Activated T-helper 1 cell treated with anti-CD3 and anti-CD28 coated beads, Interleukin-12 subunit alpha, Interleukin-12 subunit beta, Interleukin-2, Interleukin-4 antibody, amounts not matched to agents 30 ng/mL and 10 ng/mL and 1 ng/mL, durations not matched to agents 14 hours and 24 hours and 36 hours (primary cell): ENCODE measurements at regions not wholly inside any gene's neighbourhood (a gene's known extent, or its start where the extent isn't known, plus 50 kb on each side); places are given as distances from the start of the nearest gene placed in this dataset.

Experiments used
- DNase-seq: peaks from one replicate; pipeline ENCODE4 v3.0.0; 2021; ENCODE audit warnings: low spot score
- H3K27ac Mint-ChIP-seq: one replicate; pipeline ENCODE4 v1.8.0; 2021; ENCODE audit warnings: mild to moderate bottlenecking, mixed read lengths
- H3K27me3 Mint-ChIP-seq: one replicate; pipeline ENCODE4 v1.8.0; 2022; ENCODE audit warnings: mild to moderate bottlenecking, moderate library complexity, mixed read lengths; ENCODE audit not compliant: insufficient read depth
- H3K36me3 Mint-ChIP-seq: one replicate; pipeline ENCODE4 v1.8.0; 2021; ENCODE audit warnings: low read depth, mixed read lengths
- H3K4me1 Mint-ChIP-seq: one replicate; pipeline ENCODE4 v1.8.0; 2021; ENCODE audit warnings: low read depth, mixed read lengths
- H3K4me3 Mint-ChIP-seq: one replicate; pipeline ENCODE4 v1.8.0; 2021; ENCODE audit warnings: mild to moderate bottlenecking, moderate library complexity, mixed read lengths
- H3K9me3 Mint-ChIP-seq: one replicate; pipeline ENCODE4 v1.8.0; 2021; ENCODE audit warnings: mixed read lengths
- intact Hi-C: fragments of 100-400 bp; cut with micrococcal nuclease; formaldehyde crosslinking; loops from one replicate; pipeline ENCODE4 v1.15.1; 2024

- intact Hi-C loops: no loop called here
- peaks cover 24% of the 10 kb centered on the region for H3K4me1 Mint-ChIP-seq
- H3K4me3 Mint-ChIP-seq: no peak overlapping the region
- no peak for DNase-seq
- H3K9me3 Mint-ChIP-seq: peaks cover 12% of the 10 kb centered on the region
- H3K27ac Mint-ChIP-seq: no peak overlapping the region
- no peaks in the 10 kb centered on the region for H3K36me3 Mint-ChIP-seq
- peaks cover 3% of the 10 kb centered on the region for H3K27me3 Mint-ChIP-seq
Measured at GRCh38 chr10:31586723-31587638, 268.0 kb downstream of the ZEB1 start.

GRCh38 chr10:31584876-31585275 is 265.9 kb downstream of the ZEB1 start:
- Mint-ChIP-seq H3K4me3 (no peak overlapping the region), H3K27ac (no peak overlapping the region), H3K4me1 (peaks cover 28% of the 10 kb centered on the region), H3K36me3 (no peaks in the 10 kb centered on the region), H3K9me3 (no peaks in the 10 kb centered on the region), H3K27me3 (no peaks in the 10 kb centered on the region)
- no peak for DNase-seq
- intact Hi-C loops: no loop called here

DNA sequence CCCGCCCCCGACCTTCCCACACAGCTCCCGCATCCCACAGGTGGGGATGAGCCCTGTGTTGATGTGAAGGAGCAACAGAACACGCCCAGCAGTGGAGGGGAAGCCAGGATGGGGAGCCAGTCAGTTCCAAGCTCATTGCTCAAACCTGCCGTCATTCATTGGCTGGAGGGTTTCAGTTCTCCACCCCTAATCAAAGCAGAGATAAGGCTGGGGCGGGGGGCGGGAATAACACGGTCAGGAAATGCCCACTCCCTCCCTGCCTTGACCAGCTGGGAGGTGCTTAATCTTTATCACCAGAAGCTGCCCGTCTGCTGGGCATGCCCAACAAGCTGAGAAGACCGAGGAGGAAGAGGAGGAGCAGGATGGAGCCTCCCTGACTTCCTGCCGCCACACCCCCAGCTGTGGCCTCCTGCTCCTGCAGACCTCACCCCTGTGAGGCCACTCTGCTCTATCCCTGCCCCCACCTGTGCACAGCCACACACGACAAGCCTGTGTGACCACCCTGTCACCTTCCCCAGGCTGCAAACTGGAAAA is 265.1 kb downstream of the ZEB1 start:
- no peak overlapping the region for H3K4me3 Mint-ChIP-seq
- intact Hi-C loops: no loop called here
- H3K27ac Mint-ChIP-seq: no peak overlapping the region
- no peaks in the 10 kb centered on the region for H3K9me3 Mint-ChIP-seq
- H3K36me3 Mint-ChIP-seq: no peaks in the 10 kb centered on the region
- H3K4me1 Mint-ChIP-seq: peaks cover 28% of the 10 kb centered on the region
- DNase-seq: no peak
- H3K27me3 Mint-ChIP-seq: no peaks in the 10 kb centered on the region

- Mint-ChIP-seq H3K4me3 (no peak overlapping the region), H3K4me1 (peaks cover 28% of the 10 kb centered on the region), H3K27ac (no peak overlapping the region), H3K36me3 (no peaks in the 10 kb centered on the region), H3K9me3 (no peaks in the 10 kb centered on the region), H3K27me3 (no peaks in the 10 kb centered on the region)
- no peak for DNase-seq
- intact Hi-C loops: no loop called here
Measured at GRCh38 chr10:31583293-31583692, 264.3 kb downstream of the ZEB1 start.

DNA sequence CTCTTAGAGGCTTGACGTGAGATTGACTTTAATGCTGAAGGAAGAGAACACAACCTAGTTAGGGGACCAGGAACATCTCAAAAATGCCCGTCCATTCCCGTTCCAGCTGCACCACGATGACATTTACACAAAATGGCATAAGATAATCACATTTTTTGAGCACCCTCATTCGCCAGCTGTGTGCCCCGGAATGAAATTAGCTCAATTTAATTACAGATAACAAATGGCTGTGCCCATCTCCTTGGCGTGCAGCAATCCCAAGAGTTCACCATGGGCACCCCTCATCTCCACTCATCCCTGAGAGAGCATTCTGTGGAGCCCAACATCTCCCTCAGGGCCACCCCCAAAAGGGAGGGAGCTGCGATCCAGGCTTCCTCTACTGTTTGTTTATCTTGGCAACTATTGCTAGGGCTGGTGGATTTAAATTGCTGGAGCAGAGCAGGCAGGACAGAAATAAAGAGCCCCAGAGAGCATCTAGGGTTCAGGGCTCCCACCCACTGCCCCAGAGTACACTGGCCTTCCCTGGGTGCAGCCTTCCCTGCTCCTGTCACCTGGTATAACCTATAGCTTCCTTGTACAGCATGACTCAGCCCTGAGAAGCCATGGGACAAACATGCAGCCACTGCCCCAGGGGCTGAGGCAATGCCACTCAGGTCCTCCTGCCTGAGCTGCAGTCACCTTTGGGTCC is 263.5 kb downstream of the ZEB1 start:
- Mint-ChIP-seq H3K4me1 (peaks cover 28% of the 10 kb centered on the region), H3K27ac (peak overlapping the region; percentile 21), H3K4me3 (peak overlapping the region; percentile 5), H3K36me3 (no peaks in the 10 kb centered on the region), H3K9me3 (no peaks in the 10 kb centered on the region), H3K27me3 (no peaks in the 10 kb centered on the region)
- intact Hi-C loops: loop anchor here (1.0 kb wide), 1 partner anchor 11 kb away; no protein-coding TSS in a partner anchor
- no peak for DNase-seq

- Mint-ChIP-seq H3K4me1 (peaks cover 23% of the 10 kb centered on the region), H3K27ac (peak overlapping the region; percentile 21), H3K4me3 (peak overlapping the region; percentile 5), H3K9me3 (no peaks in the 10 kb centered on the region), H3K36me3 (no peaks in the 10 kb centered on the region), H3K27me3 (no peaks in the 10 kb centered on the region)
- DNase-seq: no peak
- intact Hi-C loops: loop anchor here (1.0 kb wide), 1 partner anchor 11 kb away; no protein-coding TSS in a partner anchor
Measured at GRCh38 chr10:31581741-31582323, 262.8 kb downstream of the ZEB1 start.

DNA sequence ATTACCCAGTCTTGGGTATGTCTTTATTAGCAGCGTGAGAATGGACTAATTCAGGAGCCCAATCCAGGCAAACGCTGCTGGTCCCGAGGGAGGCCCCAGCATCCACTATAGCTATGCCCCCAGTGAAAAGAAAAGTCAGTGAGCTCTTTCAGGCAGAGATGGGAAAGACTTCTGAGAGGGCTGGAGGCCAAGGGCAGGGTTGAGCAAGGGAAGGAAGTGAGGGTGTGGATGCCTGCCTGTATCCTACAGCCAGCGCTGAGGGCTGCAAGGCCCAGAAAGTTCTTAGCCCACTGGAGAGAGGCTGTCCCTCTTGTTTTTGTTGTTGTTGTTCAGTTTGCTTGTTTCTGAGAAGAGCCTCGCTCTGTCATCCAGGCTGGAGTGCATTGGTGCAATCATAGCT is 261.6 kb downstream of the ZEB1 start:
- intact Hi-C loops: no loop called here
- H3K36me3 Mint-ChIP-seq: no peaks in the 10 kb centered on the region
- H3K4me3 Mint-ChIP-seq: no peak overlapping the region
- no peak overlapping the region for H3K27ac Mint-ChIP-seq
- no peaks in the 10 kb centered on the region for H3K27me3 Mint-ChIP-seq
- DNase-seq: no peak
- H3K4me1 Mint-ChIP-seq: peaks cover 19% of the 10 kb centered on the region
- H3K9me3 Mint-ChIP-seq: no peaks in the 10 kb centered on the region
